ENCODE measurements at regions not wholly inside any gene's neighbourhood (a gene's known extent, or its start where the extent isn't known, plus 50 kb on each side); places are given as distances from the start of the nearest gene placed in this dataset.
"Not testable (repeated sequence)": the region's sequence is repeated elsewhere in the genome, so short reads cannot be mapped to it uniquely, and the experiment has no call there.

DNA sequence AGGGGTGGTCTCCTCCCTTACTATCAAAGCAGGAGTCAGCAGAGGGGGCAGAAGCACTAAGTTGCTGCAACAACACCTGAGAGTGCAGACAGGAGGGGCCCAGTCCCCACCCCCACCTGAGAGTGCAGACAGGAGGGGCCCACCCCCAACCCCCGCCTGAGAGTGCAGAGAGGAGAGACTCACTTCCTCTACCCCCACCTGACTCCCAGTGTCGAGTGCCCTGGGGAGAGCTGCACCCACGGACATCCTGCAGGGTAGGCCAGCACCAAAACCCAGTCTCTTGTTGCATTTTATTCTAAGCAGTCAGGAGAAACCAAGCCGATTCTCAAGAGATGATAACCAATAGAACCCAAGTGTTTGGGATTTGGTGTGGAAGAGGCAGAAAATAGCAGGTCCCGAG is 78.4 kb downstream of the NAPG start:
- ATAC-seq (no peak), DNase-seq (ENCODE audit: low spot score) (no peak)
- CTCF ChIA-PET: no interaction called here
- Mint-ChIP-seq H3K27me3 (ENCODE audit: low read depth) (peaks cover 4% of the 10 kb centered on the region; the same call in 1 of the 2 replicates), H3K36me3 (peaks cover 22% of the 10 kb centered on the region), H3K9me3 (peaks cover 30% of the 10 kb centered on the region), H3K4me3 (no peak overlapping the region), H3K27ac (no peak overlapping the region), H3K4me1 (peaks cover 2% of the 10 kb centered on the region; the same call in 1 of the 2 replicates)
- POLR2A ChIA-PET: no interaction called here
- TF ChIP-seq RELA (CRISPR knock-in tag; IDR thresholded peaks at IDR 0.05; ENCODE audit: borderline replicate concordance) (no peak), HMGA2 (CRISPR knock-in tag; IDR thresholded peaks at IDR 0.05) (no peak), FOXK1 (CRISPR knock-in tag; IDR thresholded peaks at IDR 0.05) (no peak), JUN (CRISPR knock-in tag; IDR thresholded peaks at IDR 0.05) (no peak), SMAD3 (CRISPR knock-in tag; IDR thresholded peaks at IDR 0.05; ENCODE audit: borderline replicate concordance) (no peak), TCF7 (CRISPR knock-in tag; IDR thresholded peaks at IDR 0.05; ENCODE audit: low read depth) (no peak), ZNF232 (CRISPR knock-in tag; IDR thresholded peaks at IDR 0.05) (no peak), NR2C2 (CRISPR knock-in tag; IDR thresholded peaks at IDR 0.05) (no peak), PRRX2 (CRISPR knock-in tag; IDR thresholded peaks at IDR 0.05) (no peak), KAT7 (CRISPR knock-in tag; IDR thresholded peaks at IDR 0.05; ENCODE audit: borderline replicate concordance) (no peak), MXD4 (CRISPR knock-in tag; IDR thresholded peaks at IDR 0.05; ENCODE audit: borderline replicate concordance) (no peak)
- TF ChIP-seq, protein P1, sequence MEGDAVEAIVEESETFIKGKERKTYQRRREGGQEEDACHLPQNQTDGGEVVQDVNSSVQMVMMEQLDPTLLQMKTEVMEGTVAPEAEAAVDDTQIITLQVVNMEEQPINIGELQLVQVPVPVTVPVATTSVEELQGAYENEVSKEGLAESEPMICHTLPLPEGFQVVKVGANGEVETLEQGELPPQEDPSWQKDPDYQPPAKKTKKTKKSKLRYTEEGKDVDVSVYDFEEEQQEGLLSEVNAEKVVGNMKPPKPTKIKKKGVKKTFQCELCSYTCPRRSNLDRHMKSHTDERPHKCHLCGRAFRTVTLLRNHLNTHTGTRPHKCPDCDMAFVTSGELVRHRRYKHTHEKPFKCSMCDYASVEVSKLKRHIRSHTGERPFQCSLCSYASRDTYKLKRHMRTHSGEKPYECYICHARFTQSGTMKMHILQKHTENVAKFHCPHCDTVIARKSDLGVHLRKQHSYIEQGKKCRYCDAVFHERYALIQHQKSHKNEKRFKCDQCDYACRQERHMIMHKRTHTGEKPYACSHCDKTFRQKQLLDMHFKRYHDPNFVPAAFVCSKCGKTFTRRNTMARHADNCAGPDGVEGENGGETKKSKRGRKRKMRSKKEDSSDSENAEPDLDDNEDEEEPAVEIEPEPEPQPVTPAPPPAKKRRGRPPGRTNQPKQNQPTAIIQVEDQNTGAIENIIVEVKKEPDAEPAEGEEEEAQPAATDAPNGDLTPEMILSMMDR (IDR thresholded peaks at IDR 0.05): no peak
- TF ChIP-seq, protein P2, sequence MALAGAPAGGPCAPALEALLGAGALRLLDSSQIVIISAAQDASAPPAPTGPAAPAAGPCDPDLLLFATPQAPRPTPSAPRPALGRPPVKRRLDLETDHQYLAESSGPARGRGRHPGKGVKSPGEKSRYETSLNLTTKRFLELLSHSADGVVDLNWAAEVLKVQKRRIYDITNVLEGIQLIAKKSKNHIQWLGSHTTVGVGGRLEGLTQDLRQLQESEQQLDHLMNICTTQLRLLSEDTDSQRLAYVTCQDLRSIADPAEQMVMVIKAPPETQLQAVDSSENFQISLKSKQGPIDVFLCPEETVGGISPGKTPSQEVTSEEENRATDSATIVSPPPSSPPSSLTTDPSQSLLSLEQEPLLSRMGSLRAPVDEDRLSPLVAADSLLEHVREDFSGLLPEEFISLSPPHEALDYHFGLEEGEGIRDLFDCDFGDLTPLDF (CRISPR knock-in tag; IDR thresholded peaks at IDR 0.05): no peak
- TF ChIP-seq, protein P3, sequence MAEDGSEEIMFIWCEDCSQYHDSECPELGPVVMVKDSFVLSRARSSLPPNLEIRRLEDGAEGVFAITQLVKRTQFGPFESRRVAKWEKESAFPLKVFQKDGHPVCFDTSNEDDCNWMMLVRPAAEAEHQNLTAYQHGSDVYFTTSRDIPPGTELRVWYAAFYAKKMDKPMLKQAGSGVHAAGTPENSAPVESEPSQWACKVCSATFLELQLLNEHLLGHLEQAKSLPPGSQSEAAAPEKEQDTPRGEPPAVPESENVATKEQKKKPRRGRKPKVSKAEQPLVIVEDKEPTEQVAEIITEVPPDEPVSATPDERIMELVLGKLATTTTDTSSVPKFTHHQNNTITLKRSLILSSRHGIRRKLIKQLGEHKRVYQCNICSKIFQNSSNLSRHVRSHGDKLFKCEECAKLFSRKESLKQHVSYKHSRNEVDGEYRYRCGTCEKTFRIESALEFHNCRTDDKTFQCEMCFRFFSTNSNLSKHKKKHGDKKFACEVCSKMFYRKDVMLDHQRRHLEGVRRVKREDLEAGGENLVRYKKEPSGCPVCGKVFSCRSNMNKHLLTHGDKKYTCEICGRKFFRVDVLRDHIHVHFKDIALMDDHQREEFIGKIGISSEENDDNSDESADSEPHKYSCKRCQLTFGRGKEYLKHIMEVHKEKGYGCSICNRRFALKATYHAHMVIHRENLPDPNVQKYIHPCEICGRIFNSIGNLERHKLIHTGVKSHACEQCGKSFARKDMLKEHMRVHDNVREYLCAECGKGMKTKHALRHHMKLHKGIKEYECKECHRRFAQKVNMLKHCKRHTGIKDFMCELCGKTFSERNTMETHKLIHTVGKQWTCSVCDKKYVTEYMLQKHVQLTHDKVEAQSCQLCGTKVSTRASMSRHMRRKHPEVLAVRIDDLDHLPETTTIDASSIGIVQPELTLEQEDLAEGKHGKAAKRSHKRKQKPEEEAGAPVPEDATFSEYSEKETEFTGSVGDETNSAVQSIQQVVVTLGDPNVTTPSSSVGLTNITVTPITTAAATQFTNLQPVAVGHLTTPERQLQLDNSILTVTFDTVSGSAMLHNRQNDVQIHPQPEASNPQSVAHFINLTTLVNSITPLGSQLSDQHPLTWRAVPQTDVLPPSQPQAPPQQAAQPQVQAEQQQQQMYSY (CRISPR knock-in tag; IDR thresholded peaks at IDR 0.05): no peak

DNA sequence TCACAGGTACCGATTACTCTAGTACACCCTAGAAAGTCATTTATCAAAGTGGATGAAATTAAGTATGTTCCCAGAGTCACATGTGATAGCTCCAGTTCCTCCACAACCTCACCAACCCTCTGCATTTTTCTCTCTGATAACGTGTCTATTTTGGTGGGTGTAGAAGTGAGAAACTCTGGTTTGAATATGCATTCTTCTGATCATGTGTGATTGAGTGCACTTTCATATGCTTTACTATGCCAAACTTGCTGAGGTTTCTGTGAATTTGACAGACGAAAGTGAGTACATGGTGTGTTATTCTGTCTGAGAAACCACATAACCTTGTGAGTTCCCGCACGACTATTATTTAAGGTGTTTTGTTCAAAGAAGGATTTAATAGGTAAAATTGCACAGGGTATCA is 81.1 kb downstream of the NAPG start:
- H3K27ac Mint-ChIP-seq; H3K27me3 Mint-ChIP-seq (ENCODE audit: low read depth); DNase-seq (ENCODE audit: low spot score); ATAC-seq; POLR2A ChIA-PET; CTCF ChIA-PET; H3K4me3 Mint-ChIP-seq; H3K4me1 Mint-ChIP-seq: not testable (repeated sequence)
- peaks cover 26% of the 10 kb centered on the region for H3K9me3 Mint-ChIP-seq
- peaks cover 22% of the 10 kb centered on the region for H3K36me3 Mint-ChIP-seq

DNA sequence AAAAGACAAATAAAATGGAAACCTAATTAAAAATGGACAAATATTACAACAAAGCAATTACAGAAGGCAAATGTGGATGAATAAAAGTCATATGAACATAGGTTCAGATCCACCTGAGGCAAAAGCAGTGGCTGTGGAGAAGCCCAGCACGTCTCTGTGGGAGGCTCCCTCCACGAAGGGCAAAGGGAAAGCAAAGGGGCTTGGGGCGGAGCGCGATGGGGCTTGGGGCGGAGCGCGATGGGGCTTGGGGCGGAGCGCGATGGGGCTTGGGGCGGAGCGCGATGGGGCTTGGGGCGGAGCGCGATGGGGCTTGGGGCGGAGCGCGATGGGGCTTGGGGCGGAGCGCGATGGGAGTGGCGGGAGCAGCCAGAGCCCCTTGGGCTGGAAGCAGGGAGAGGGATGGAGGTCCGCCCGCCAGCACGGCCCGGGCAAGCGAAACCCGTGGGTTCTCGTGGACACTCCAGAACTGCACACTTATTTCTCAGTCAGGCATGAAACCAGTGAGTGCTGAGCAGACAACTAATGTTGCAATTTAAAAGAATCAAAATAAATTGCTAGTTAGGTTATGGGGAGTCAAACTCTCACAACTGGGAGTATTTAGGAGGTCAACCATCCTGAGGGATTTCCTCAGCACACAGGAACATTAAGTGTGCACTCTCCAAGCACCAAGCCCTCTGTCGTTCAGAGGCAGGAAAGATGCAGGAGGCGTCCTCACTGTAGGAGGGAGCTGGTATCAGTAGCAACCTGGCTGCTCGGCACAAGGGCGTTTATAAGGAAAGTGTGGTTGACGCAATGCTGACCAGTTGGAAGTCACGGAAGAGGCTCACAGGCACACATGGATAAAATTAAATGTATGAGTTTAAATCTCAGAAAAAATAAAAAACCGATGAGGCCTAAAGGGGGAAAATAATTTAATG is 81.8 kb downstream of the NAPG start:
- H3K4me1 Mint-ChIP-seq; POLR2A ChIA-PET; H3K27me3 Mint-ChIP-seq (ENCODE audit: low read depth); H3K27ac Mint-ChIP-seq; CTCF ChIA-PET: not testable (repeated sequence)
- H3K36me3 Mint-ChIP-seq: peaks cover 21% of the 10 kb centered on the region
- H3K9me3 Mint-ChIP-seq: peaks cover 24% of the 10 kb centered on the region
- DNase-seq (ENCODE audit: low spot score) (peak; percentile 15), ATAC-seq (peak; percentile 90)
- peak overlapping the region; percentile 47 for H3K4me3 Mint-ChIP-seq

DNA sequence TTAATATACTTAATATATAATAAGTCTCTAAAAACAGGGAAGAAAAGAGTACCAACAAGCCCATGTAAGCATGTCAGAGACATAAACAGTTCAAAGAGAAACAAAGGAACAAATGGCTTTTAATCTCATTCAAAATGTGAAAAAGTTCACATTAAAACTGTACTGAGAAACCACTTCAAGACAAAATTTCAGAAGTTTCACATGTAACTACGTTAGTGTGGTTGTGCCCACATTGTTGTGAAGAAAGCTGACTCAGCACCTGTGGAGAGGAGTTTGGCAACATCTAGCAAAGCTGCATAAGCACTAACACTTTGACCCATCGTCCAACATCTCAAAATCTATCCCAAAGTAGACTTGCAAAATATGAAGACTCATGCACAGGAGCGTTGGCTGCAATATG is 82.6 kb downstream of the NAPG start:
- H3K4me1 Mint-ChIP-seq; CTCF ChIA-PET; ATAC-seq; H3K27ac Mint-ChIP-seq; H3K4me3 Mint-ChIP-seq; H3K27me3 Mint-ChIP-seq (ENCODE audit: low read depth); DNase-seq (ENCODE audit: low spot score); POLR2A ChIA-PET: not testable (repeated sequence)
- peaks cover 12% of the 10 kb centered on the region for H3K36me3 Mint-ChIP-seq
- peaks cover 16% of the 10 kb centered on the region for H3K9me3 Mint-ChIP-seq

DNA sequence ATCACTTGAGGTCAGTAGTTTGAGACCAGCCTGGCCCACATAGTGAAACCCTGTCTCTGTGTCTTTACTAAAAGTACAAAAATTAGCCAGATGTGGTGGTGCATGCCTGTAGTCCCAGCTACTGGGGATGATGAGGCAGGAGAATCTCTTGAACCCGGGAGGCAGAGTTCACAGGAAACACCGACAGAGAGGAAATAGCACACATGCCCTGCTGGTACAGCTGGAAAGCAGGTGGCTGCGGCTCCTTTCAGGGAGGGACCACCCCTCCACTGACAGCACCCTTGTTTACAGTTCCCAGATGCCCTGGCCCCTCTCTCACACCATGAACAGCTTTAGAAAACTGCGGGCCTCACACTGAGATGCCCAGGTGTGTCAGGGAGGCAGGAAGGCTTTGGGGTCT is 83.2 kb downstream of the NAPG start:
- H3K36me3 Mint-ChIP-seq; H3K27ac Mint-ChIP-seq; H3K27me3 Mint-ChIP-seq (ENCODE audit: low read depth); DNase-seq (ENCODE audit: low spot score); H3K4me1 Mint-ChIP-seq; H3K4me3 Mint-ChIP-seq; ATAC-seq; H3K9me3 Mint-ChIP-seq; CTCF ChIA-PET; POLR2A ChIA-PET: not testable (repeated sequence)

DNA sequence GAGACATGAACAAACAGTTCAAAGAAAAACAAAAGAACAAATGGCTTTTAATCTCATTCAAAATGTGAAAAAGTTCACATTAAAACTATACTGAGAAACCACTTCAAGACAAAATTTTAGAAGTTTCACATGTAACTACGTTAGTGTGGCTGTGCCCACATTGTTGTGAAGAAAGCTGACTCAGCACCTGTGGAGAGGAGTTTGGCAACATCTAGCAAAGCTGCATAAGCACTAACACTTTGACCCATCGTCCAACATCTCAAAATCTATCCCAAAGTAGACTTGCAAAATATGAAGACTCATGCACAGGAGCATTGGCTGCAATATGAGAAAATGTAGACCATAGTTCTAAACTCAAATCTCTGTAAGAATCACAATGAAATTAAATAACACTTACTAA is 87.4 kb downstream of the NAPG start:
- POLR2A ChIA-PET; CTCF ChIA-PET; H3K27me3 Mint-ChIP-seq (ENCODE audit: low read depth); H3K4me1 Mint-ChIP-seq; DNase-seq (ENCODE audit: low spot score); H3K27ac Mint-ChIP-seq; H3K36me3 Mint-ChIP-seq; H3K9me3 Mint-ChIP-seq; ATAC-seq; H3K4me3 Mint-ChIP-seq: not testable (repeated sequence)

DNA sequence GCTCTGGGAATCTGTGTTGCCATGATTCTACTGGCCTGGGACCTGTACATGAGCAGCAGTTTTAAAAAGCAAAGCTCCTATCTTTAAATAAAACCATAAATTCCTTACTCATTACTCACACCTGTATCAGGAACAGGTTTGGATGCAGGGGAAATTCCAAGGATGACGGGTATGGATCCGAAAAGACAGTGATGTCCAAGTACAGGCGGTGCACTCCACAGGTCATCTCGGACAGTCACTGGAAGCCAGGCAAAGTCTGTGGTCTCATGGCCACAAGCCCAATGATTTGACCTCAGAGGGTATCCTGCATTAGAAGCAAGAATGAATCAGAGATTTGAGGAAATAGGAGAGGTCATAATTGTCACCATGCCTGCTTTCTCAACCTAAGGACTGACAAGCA is 90.9 kb downstream of the NAPG start:
- DNase-seq (ENCODE audit: low spot score); H3K27me3 Mint-ChIP-seq (ENCODE audit: low read depth); H3K27ac Mint-ChIP-seq; CTCF ChIA-PET; POLR2A ChIA-PET; H3K9me3 Mint-ChIP-seq; H3K36me3 Mint-ChIP-seq; H3K4me3 Mint-ChIP-seq; ATAC-seq; H3K4me1 Mint-ChIP-seq: not testable (repeated sequence)

All from WTC11 (cell line).